Colonic mucosa (tissue), 4 donors: ENCODE measurements at regions not wholly inside any gene's neighbourhood (a gene's known extent, or its start where the extent isn't known, plus 50 kb on each side); places are given as distances from the start of the nearest gene placed in this dataset.
"Not testable (repeated sequence)": the region's sequence is repeated elsewhere in the genome, so short reads cannot be mapped to it uniquely, and the experiment has no call there.

Experiments
- DNase-seq: peaks from one replicate; pipeline ENCODE4 v3.0.0-alpha.2; 2020
- H3K27ac ChIP-seq: fragments of 200-600 bp; one replicate; pipeline ENCODE4 v1.8.0; 2021
- H3K27me3 ChIP-seq: fragments of 200-600 bp; one replicate; pipeline ENCODE4 v1.8.0; 2021
- H3K36me3 ChIP-seq: fragments of 200-600 bp; one replicate; pipeline ENCODE4 v1.8.0; 2021
- H3K4me1 ChIP-seq: fragments of 200-600 bp; one replicate; pipeline ENCODE4 v1.8.0; 2021; ENCODE audit warnings: mild to moderate bottlenecking
- H3K4me3 ChIP-seq: fragments of 200-600 bp; one replicate; pipeline ENCODE4 v1.8.0; 2021
- H3K9ac ChIP-seq, 2 donors: one replicate each; pipeline ENCODE4 v1.7.0; 2013; ENCODE audit warnings: control low read depth in 2 of 2, low read depth in 2 of 2, low read length in 2 of 2
- H3K9me3 ChIP-seq: fragments of 200-600 bp; one replicate; pipeline ENCODE4 v1.8.0; 2021
- intact Hi-C: fragments of 100-400 bp; cut with DNase I; formaldehyde crosslinking; loops from one replicate; pipeline ENCODE4 v1.14.1; 2022
- TF ChIP-seq, protein P1 (sequence below): fragments of 200-600 bp; IDR thresholded peaks from one replicate; pipeline ENCODE4 v1.8.0; 2022; ENCODE audit warnings: antibody characterized with exemption, mild to moderate bottlenecking
- donor health status: healthy.
- donor health status: DM: no; HTN: no; CAD: no.
- donor health status: DM: no; HTN: no; CAD: no.

DNA sequence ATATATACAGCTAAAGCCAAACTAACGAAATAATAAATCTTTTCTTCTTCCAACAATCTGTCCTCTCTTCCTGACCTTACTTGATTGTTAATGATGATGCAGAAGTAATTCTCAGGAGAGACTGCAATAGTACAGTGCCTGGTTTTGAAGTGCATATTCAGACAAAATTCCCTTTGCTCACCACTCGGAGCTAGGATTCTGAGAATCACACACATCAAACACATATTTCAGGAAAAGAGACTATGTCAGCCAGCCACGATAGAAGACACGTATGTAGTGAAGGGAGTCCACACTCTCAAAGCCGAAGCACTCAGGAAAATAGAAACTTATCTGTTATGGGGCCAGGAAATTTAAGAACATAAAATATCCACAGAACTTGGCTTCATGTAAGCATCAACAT is 362.5 kb upstream of the FAT1 start:
- Histone ChIP-seq H3K9me3 (no peaks in the 10 kb centered on the region), H3K4me1 (no peaks in the 10 kb centered on the region), H3K27ac (no peak overlapping the region), H3K9ac (no peak overlapping the region), H3K36me3 (no peaks in the 10 kb centered on the region), H3K4me3 (no peak overlapping the region), H3K27me3 (no peaks in the 10 kb centered on the region)
- no peak for DNase-seq
- TF ChIP-seq, protein P1, sequence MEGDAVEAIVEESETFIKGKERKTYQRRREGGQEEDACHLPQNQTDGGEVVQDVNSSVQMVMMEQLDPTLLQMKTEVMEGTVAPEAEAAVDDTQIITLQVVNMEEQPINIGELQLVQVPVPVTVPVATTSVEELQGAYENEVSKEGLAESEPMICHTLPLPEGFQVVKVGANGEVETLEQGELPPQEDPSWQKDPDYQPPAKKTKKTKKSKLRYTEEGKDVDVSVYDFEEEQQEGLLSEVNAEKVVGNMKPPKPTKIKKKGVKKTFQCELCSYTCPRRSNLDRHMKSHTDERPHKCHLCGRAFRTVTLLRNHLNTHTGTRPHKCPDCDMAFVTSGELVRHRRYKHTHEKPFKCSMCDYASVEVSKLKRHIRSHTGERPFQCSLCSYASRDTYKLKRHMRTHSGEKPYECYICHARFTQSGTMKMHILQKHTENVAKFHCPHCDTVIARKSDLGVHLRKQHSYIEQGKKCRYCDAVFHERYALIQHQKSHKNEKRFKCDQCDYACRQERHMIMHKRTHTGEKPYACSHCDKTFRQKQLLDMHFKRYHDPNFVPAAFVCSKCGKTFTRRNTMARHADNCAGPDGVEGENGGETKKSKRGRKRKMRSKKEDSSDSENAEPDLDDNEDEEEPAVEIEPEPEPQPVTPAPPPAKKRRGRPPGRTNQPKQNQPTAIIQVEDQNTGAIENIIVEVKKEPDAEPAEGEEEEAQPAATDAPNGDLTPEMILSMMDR = no peak
- intact Hi-C loops = no loop called here

DNA sequence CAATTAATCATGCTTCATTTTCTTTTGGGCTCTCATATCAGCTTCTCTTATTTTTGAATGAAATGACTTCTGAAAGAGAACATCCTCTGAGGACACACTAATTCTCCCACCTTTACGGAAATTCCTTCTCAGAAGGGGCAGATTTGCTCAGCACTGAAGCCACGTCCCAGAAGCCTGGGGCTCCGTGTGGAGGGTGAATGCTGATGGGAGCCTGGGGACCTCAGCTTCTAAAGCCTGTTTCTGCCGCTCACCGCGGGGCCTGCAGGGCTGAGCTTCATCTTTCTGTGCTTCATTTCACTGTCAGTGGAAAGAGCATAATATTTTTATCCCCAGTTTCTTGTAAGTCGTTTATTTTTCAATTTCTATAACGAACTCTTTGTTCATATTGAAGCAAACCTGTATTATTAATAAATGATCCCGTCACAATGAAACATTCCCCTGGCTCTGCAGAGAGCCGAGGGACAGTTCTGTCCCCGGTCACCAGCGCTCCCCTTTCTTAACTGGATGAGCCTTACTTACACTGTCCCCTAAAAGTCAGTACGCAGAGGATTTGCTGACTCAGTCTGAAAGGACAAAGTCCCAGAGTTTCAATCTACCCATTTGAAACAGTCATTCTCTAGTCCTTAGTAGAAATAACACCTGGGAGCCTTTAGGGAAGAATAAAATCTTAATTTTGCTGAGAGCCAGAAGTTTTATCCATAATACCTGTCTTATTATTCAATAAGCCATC is 364.6 kb upstream of the FAT1 start:
- Histone ChIP-seq H3K27me3 (no peaks in the 10 kb centered on the region), H3K4me3 (no peak overlapping the region), H3K36me3 (no peaks in the 10 kb centered on the region), H3K27ac (no peak overlapping the region), H3K9me3 (no peaks in the 10 kb centered on the region), H3K4me1 (no peaks in the 10 kb centered on the region), H3K9ac (no peak overlapping the region)
- intact Hi-C loops = no loop called here
- no peak for DNase-seq
- TF ChIP-seq, protein P1 = no peak

DNA sequence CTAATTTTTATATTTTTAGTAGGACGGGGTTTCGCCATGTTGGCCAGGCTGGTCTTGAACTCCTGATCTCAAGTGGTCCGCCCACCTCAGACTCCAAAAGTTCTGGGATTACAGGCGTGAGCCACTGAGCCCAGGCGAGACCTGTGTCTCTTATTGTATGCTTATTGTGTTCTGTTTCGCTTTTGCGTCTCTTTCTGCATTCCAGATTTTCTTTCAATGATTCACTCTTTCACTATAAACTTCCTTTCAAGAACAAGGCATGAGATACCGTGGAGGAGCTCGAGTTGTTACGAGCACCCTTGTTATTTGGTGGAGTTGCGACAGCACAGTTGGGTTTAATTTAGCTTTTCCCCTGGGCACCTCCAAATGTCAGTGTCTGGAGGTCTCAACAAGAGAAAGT is 366.7 kb upstream of the FAT1 start:
- TF ChIP-seq, protein P1 = no peak
- H3K4me3 ChIP-seq = no peak overlapping the region
- H3K36me3 ChIP-seq = no peaks in the 10 kb centered on the region

DNA sequence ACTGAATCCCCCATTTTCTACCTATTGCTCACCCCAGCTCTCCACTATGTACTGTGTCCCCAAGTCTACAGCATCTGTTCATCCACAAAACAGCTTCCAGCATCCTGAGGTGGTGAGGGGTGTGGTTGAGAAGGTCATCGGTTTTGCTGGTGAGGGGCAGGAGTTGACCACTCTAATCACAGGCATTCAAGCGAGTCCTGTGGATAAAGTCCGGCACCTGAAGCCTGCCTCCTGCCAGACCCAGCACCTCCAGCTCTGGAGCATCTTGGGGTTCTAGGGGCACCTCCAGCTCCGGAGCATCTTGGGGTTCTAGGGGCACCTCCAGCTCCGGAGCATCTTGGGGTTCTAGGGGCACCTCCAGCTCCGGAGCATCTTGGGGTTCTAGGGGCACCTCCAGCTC is 367.2 kb upstream of the FAT1 start:
- H3K4me3 ChIP-seq, H3K27me3 ChIP-seq, H3K9me3 ChIP-seq, H3K4me1 ChIP-seq, H3K27ac ChIP-seq, DNase-seq, H3K9ac ChIP-seq, H3K36me3 ChIP-seq, intact Hi-C loops: not testable (repeated sequence)

More for the DNA sequence above, 366.7 kb upstream of the FAT1 start:
- no peaks in the 10 kb centered on the region for H3K9me3 ChIP-seq
- no peak for DNase-seq
- no peak overlapping the region for H3K27ac ChIP-seq
- no peaks in the 10 kb centered on the region for H3K4me1 ChIP-seq
- no peak overlapping the region for H3K9ac ChIP-seq
- intact Hi-C loops = no loop called here
- no peaks in the 10 kb centered on the region for H3K27me3 ChIP-seq

DNA sequence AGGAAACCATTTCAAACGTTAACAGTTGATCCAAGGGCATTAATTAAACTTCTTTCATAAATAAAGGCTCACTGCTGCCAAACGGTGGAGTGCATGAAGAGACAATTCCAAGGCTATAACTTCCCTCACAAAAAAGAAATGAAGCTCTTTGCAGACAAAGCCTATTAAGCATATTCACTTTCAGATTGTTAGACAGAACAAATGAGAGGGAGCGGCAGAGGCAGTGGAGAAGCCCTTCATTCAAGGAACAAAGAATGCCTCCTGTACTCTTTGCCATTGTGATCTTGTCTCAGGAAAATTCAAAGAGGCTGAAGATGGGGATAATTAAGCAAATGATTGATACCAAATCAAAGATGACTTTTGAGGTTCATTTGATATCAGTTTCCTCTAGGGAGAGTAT is 370.5 kb upstream of the FAT1 start:
- DNase-seq = no peak
- no peaks in the 10 kb centered on the region for H3K4me1 ChIP-seq

DNA sequence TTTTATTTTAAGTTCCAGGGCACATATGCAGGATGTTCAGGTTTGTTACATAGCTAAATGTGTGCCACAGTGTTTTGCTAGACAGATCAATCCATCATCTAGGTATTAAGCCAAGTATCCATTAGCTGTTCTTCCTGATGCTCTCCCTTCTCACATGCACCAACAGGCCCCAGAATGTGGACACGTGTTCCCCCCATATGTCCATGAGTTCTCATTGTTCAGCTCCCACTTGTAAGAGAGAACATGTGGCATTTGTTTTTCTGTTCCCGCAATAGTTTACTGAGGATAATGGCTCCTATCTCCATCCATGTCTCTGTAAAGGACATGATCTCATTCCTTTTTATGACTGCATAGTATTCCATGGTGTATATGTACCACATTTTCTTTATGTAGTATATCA is 374.8 kb upstream of the FAT1 start:
- Histone ChIP-seq H3K4me1 (no peaks in the 10 kb centered on the region), H3K27ac (no peak overlapping the region), H3K36me3 (no peaks in the 10 kb centered on the region), H3K9ac (no peak overlapping the region), H3K4me3 (no peak overlapping the region), H3K9me3 (no peaks in the 10 kb centered on the region), H3K27me3 (no peaks in the 10 kb centered on the region)
- no peak for DNase-seq
- TF ChIP-seq, protein P1 = no peak
- intact Hi-C loops = no loop called here

More for the DNA sequence above, 370.5 kb upstream of the FAT1 start:
- Histone ChIP-seq H3K36me3 (no peaks in the 10 kb centered on the region), H3K27me3 (no peaks in the 10 kb centered on the region), H3K9ac (no peak overlapping the region), H3K4me3 (no peak overlapping the region), H3K27ac (no peak overlapping the region), H3K9me3 (no peaks in the 10 kb centered on the region)
- TF ChIP-seq, protein P1 = no peak
- intact Hi-C loops = no loop called here
